Upper lobe of right lung (tissue), 1 donor: ENCODE measurements at regions not wholly inside any gene's neighbourhood (a gene's known extent, or its start where the extent isn't known, plus 50 kb on each side); places are given as distances from the start of the nearest gene placed in this dataset.

Experiments
- ATAC-seq: fragments of 200-7000 bp; cut with Tn5 transposase; one replicate; pipeline ENCODE4 v1.9.1; 2020; ENCODE audit warnings: mild to moderate bottlenecking, moderate library complexity
- DNase-seq: peaks from one replicate; pipeline ENCODE4 v3.0.0-alpha.2; 2020
- H3K27ac ChIP-seq: fragments of 200-600 bp; one replicate; pipeline ENCODE4 v1.8.0; 2022
- H3K27me3 ChIP-seq: fragments of 200-600 bp; one replicate; pipeline ENCODE4 v1.8.0; 2022; ENCODE audit warnings: mild to moderate bottlenecking
- H3K36me3 ChIP-seq: fragments of 200-600 bp; one replicate; pipeline ENCODE4 v1.8.0; 2022
- H3K4me1 ChIP-seq: fragments of 200-600 bp; one replicate; pipeline ENCODE4 v1.8.0; 2022
- H3K4me3 ChIP-seq: fragments of 200-600 bp; one replicate; pipeline ENCODE4 v1.8.0; 2022; ENCODE audit warnings: mild to moderate bottlenecking
- H3K9me3 ChIP-seq: fragments of 200-600 bp; one replicate; pipeline ENCODE4 v1.8.0; 2022
- CTCF ChIP-seq: fragments of 200-600 bp; IDR thresholded peaks from one replicate; pipeline ENCODE4 v1.8.0; 2022; ENCODE audit warnings: antibody characterized with exemption
- intact Hi-C: fragments of 100-400 bp; cut with DNase I; formaldehyde crosslinking; loops from one replicate; pipeline ENCODE4 v1.11.0; 2022
- donor health status: DM: no; HTN: yes; CAD: no; lungs with severe emphysema.

- ATAC-seq (no peak), DNase-seq (no peak)
- intact Hi-C loops, result no loop called here
- no peaks in the 10 kb centered on the region for H3K4me1 ChIP-seq
- H3K27me3 ChIP-seq, result no peaks in the 10 kb centered on the region
- H3K27ac ChIP-seq, result no peak overlapping the region
- no peak for TF ChIP-seq CTCF
- H3K36me3 ChIP-seq, result no peaks in the 10 kb centered on the region
- H3K4me3 ChIP-seq, result no peak overlapping the region
- no peaks in the 10 kb centered on the region for H3K9me3 ChIP-seq
These were observed 526.3 kb upstream of the RAG2 start for GRCh38 chr11:37124384-37124783.

GRCh38 chr11:37115963-37116362 lies 517.9 kb upstream of the RAG2 start:
- Histone ChIP-seq H3K36me3 (no peaks in the 10 kb centered on the region), H3K4me1 (no peaks in the 10 kb centered on the region), H3K27me3 (no peaks in the 10 kb centered on the region), H3K27ac (no peak overlapping the region), H3K9me3 (no peaks in the 10 kb centered on the region), H3K4me3 (no peak overlapping the region)
- ATAC-seq, result no peak
- intact Hi-C loops, result no loop called here
- no peak for TF ChIP-seq CTCF
- no peak for DNase-seq

- peak overlapping the region; percentile 33 for H3K27ac ChIP-seq
- TF ChIP-seq CTCF, result no peak
- ATAC-seq (peak; percentile 94), DNase-seq (no peak)
- no peaks in the 10 kb centered on the region for H3K4me1 ChIP-seq
- no peaks in the 10 kb centered on the region for H3K36me3 ChIP-seq
- no peak overlapping the region for H3K4me3 ChIP-seq
- no peaks in the 10 kb centered on the region for H3K9me3 ChIP-seq
- H3K27me3 ChIP-seq, result no peaks in the 10 kb centered on the region
- intact Hi-C loops, result no loop called here
These were observed 512.3 kb upstream of the RAG2 start for GRCh38 chr11:37110385-37110784.

GRCh38 chr11:37109286-37109585 lies 511.2 kb upstream of the RAG2 start:
- H3K36me3 ChIP-seq, result no peaks in the 10 kb centered on the region
- H3K4me1 ChIP-seq, result no peaks in the 10 kb centered on the region
- H3K27me3 ChIP-seq, result no peaks in the 10 kb centered on the region
- no peak for TF ChIP-seq CTCF
- no peaks in the 10 kb centered on the region for H3K9me3 ChIP-seq
- intact Hi-C loops, result no loop called here
- H3K4me3 ChIP-seq, result no peak overlapping the region
- no peak overlapping the region for H3K27ac ChIP-seq
- DNase-seq (no peak), ATAC-seq (peak; percentile 7)

GRCh38 chr11:37108436-37109285 lies 510.6 kb upstream of the RAG2 start:
- DNase-seq (no peak), ATAC-seq (peak; percentile 38)
- intact Hi-C loops, result no loop called here
- Histone ChIP-seq H3K27ac (no peak overlapping the region), H3K9me3 (no peaks in the 10 kb centered on the region), H3K36me3 (no peaks in the 10 kb centered on the region), H3K27me3 (no peaks in the 10 kb centered on the region), H3K4me1 (no peaks in the 10 kb centered on the region), H3K4me3 (no peak overlapping the region)
- no peak for TF ChIP-seq CTCF

- TF ChIP-seq CTCF, result no peak
- ATAC-seq, result no peak
- no peak overlapping the region for H3K27ac ChIP-seq
- no peak for DNase-seq
- H3K36me3 ChIP-seq, result no peaks in the 10 kb centered on the region
- intact Hi-C loops, result no loop called here
- no peaks in the 10 kb centered on the region for H3K4me1 ChIP-seq
- H3K9me3 ChIP-seq, result no peaks in the 10 kb centered on the region
- H3K27me3 ChIP-seq, result no peaks in the 10 kb centered on the region
- no peak overlapping the region for H3K4me3 ChIP-seq
These were observed 509.8 kb upstream of the RAG2 start for GRCh38 chr11:37107831-37108230.
